ENCODE measurements at regions not wholly inside any gene's neighbourhood (a gene's known extent, or its start where the extent isn't known, plus 50 kb on each side); places are given as distances from the start of the nearest gene placed in this dataset.
"Not testable (repeated sequence)": the region's sequence is repeated elsewhere in the genome, so short reads cannot be mapped to it uniquely, and the experiment has no call there.

GRCh38 chr21:28282833-28283232 is 709.8 kb downstream of the LTN1 start:
- DNase-seq (ENCODE audit: low read depth), result no peak

DNA sequence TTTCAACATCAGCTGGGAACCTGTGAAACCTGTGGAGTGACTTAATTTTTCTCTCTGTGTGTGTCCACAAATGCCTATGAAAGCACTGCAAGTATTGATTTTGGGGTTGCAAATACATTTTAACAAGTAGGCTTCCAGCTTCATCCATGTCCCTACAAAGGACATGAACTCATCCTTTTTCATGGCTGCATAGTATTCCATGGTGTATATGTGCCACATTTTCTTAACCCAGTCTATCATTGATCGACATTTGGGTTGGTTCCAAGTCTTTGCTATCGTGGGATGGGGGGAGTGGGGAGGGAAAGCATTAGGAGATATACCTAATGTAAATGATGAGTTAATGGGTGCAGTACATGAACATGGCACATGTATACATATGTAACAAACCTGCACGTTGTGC is 711.3 kb downstream of the LTN1 start:
- DNase-seq (ENCODE audit: low read depth), result not testable (repeated sequence)

DNA sequence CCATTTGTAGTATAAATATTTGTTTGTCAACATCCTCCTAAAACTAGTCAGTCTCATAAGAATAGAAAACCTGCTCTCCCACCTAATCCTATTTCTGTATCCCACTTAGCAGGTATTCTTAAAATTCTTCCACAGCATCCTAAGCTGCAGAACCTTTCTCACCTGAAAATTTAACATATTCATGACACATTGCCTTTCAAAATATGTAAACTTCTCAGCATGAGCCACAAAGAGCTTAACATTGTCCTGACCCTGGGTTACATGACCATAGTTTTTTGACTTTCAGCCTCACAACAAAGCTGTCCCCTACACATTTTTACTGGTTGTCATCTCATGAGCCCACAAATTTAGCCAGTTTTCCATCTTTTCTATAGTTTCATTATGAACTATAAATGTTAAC is 712.1 kb downstream of the LTN1 start:
- DNase-seq (ENCODE audit: low read depth), result no peak

GRCh38 chr21:28277324-28277723 is 715.4 kb downstream of the LTN1 start:
- DNase-seq (ENCODE audit: low read depth), result no peak

- no peak for DNase-seq (ENCODE audit: low read depth)
These were observed 720.2 kb downstream of the LTN1 start for GRCh38 chr21:28272272-28272992.

- no peak for DNase-seq (ENCODE audit: low read depth)
These were observed 723.5 kb downstream of the LTN1 start for GRCh38 chr21:28269173-28269572.

- DNase-seq (ENCODE audit: low read depth), result no peak
These were observed 724.0 kb downstream of the LTN1 start for GRCh38 chr21:28268685-28269084.

- DNase-seq (ENCODE audit: low read depth), result no peak
These were observed 725.2 kb downstream of the LTN1 start for GRCh38 chr21:28267449-28267848.

DNA sequence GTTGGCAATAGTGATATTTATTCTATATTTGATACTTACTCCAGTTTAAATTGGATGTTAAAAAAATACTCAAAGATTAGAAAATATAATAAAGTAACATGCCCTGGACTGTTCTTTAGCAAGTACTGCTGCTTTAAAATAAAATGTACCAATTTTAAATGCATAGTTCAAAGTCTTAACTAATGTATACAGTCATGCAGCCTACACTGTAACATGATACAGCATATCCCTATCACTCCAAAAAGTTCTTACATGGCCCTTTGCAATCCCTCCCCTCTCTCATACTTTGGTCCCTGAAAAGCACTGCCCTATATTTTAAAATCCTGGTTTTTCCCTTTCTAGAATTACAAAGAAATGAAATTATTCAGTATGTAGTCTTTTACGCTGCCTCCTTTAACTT is 726.6 kb downstream of the LTN1 start:
- DNase-seq (ENCODE audit: low read depth), result no peak

- DNase-seq (ENCODE audit: low read depth), result no peak
These were observed 728.7 kb downstream of the LTN1 start for GRCh38 chr21:28263974-28264373.

DNA sequence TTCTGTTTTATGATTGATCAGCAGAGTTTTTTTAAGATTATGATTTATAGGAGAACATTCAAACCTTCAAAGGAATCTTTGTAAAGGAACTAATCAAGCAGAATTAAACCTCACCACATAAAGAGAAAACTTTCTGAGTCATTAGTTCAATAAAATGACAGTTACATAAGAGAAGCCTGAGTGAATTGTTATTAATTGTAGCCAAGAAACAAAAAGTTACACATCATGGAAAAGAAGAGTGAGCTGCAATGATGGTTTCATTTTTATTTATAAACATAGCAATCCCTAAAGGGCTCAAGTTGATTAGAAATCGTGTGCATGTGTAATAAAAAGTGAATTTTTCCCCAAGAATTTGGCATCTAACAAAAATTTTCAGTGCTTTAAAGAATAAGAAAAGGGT is 731.4 kb downstream of the LTN1 start:
- no peak for DNase-seq (ENCODE audit: low read depth)

DNA sequence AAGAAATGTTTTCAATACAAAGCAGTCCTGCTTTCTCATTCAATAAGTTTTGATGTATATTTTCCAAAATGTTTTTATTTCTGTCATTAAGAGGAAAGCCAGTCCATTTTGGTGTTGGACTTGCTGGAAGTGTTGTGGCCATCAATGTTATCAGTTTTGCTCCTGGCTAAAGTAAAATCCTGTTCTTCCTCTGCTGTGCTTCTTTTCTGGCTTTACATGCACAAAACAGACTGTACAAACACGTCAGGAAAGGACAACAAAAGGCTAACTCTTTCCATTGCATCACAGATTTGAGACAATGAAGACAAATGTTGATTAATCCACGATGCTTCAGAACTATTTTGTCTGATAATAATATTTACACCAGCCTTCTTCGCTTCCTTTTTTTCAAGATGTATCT is 735.4 kb downstream of the LTN1 start:
- DNase-seq (ENCODE audit: low read depth), result no peak

GRCh38 chr21:28256837-28257236 is 735.8 kb downstream of the LTN1 start:
- no peak for DNase-seq (ENCODE audit: low read depth)

DNA sequence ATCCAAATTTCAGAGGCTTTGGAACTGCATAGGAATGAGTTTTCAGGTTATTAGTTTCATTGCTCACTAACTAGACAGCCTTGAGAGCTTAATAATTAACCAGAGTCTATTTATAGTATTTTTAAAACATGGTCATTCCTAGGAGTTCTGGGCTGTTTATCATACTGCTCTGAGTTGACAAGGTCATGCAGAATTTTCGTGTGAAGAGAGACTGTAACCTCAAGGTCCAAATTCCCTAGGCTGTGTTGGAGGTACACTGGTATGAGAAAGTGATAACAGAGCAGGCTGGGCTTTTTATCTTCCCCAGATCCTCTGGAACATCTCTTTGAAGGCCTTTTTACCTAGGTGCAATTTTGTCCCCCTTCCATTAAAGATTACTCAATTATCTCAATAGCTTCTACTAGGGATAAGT is 736.3 kb downstream of the LTN1 start:
- no peak for DNase-seq (ENCODE audit: low read depth)

DNA sequence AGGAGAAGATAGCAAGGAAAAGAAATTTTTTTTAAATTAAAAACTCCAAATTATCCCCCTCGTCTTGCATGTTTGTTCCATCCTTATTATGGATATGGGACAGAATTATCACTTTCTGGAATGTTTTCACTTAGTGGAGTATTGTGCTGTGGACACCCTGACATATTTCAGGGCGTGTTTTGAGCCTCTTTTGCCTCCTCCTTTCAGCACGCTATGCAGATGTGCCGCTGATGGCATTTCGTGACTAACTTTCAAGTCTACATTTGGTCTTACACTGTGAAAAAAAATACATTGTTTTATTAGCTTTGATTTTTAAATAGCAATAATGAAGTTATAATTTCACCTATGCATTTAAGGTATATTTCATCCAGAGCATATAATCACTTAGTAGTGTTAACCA is 738.7 kb downstream of the LTN1 start:
- DNase-seq (ENCODE audit: low read depth), result no peak

DNA sequence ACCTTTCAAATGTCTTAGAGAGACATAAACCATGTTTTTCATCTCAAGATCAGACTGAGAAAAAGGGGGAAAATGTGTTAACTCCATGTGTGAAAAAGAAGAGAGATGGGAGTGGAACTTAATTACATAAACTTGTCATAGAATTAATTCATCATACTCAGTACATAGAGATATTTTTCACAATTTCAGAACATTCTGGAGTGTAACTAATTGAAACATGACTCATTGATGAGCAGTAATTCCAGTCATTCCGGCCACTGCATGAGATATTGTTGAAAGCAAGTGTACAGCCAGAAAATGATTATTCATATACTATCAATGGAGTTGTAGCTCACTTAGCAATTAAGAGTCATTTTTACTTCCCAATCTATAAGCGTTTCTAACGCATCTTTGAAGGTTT is 739.3 kb downstream of the LTN1 start:
- no peak for DNase-seq (ENCODE audit: low read depth)

- no peak for DNase-seq (ENCODE audit: low read depth)
These were observed 739.7 kb downstream of the LTN1 start for GRCh38 chr21:28252928-28253327.

GRCh38 chr21:28250946-28251345 is 741.7 kb downstream of the LTN1 start:
- no peak for DNase-seq (ENCODE audit: low read depth)

DNA sequence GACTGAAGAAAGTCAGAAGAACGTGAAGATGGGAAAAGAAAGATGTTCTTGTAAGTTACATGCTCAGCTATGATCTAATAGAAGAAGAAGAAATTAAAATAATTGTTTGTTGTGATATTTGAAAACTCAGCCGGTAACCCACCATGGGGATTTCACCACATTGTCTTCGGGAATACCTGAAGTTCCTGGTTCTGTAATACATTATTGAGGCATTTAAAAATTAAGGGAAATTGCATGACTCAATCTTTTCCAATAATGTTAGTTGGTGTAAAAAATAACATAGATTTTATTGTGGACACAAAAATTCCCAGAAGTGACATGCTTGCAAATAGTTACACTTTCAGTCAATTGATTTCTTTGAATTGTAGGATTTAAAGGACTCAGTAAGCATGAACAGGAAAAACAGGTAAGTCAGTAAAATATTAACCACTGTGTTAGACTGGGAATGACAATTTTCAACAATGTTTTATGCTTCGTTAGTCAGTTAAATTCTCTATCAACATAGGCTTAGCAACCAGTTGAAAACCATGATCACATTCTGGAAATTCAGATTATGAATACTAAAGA is 745.1 kb downstream of the LTN1 start:
- DNase-seq (ENCODE audit: low read depth), result no peak

GRCh38 chr21:28240586-28240985 is 752.1 kb downstream of the LTN1 start:
- no peak for DNase-seq (ENCODE audit: low read depth)

DNA sequence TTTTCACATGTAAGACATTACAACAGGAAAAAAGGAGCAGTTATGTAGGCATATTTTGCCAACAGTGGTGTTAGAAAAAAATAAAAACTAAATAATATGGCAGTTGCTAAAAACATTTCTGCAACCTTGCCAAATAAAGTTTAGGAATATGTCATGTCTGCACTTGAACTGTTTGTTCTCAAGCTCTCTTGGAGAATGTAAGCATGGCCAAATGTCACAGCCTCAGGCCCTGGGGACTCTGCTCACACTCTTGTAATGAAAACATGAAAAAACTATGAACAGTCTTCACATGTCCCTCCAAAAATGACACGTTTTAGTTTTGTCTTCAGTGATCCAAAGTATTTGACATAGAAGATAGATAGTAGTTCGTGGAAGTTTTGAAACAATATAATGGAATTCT is 753.3 kb downstream of the LTN1 start:
- no peak for DNase-seq (ENCODE audit: low read depth)

GRCh38 chr21:28237661-28238060 is 755.0 kb downstream of the LTN1 start:
- DNase-seq (ENCODE audit: low read depth), result no peak

GRCh38 chr21:28235169-28235895 is 757.3 kb downstream of the LTN1 start:
- no peak for DNase-seq (ENCODE audit: low read depth)

- no peak for DNase-seq (ENCODE audit: low read depth)
These were observed 758.4 kb downstream of the LTN1 start for GRCh38 chr21:28234326-28234725.

All from activated T-helper 9 cell treated with anti-CD3 and anti-CD28 coated beads, Interleukin-2, amount 50 U/mL, for 16 hours (primary cell).